HG02798 (cell line): ENCODE measurements at regions not wholly inside any gene's neighbourhood (a gene's known extent, or its start where the extent isn't known, plus 50 kb on each side); places are given as distances from the start of the nearest gene placed in this dataset.
"Not testable (repeated sequence)": the region's sequence is repeated elsewhere in the genome, so short reads cannot be mapped to it uniquely, and the experiment has no call there.

Source experiments
- ATAC-seq: cut with Tn5 transposase; IDR thresholded peaks from one replicate; pipeline ENCODE4 v1.9.1; 2021; ENCODE audit warnings: mild to moderate bottlenecking; ENCODE audit not compliant: unreplicated experiment, poor library complexity

GRCh38 chr1:148222399-148223159 is 70.5 kb upstream of the NBPF11 start:
- not testable (repeated sequence) for ATAC-seq

- ATAC-seq, result not testable (repeated sequence)
Measured at GRCh38 chr1:148221593-148221992, 69.5 kb upstream of the NBPF11 start.

- not testable (repeated sequence) for ATAC-seq
Measured at GRCh38 chr1:148219229-148219628, 67.1 kb upstream of the NBPF11 start.

GRCh38 chr1:148211191-148211590 is 59.1 kb upstream of the NBPF11 start:
- not testable (repeated sequence) for ATAC-seq

- ATAC-seq, result not testable (repeated sequence)
Measured at GRCh38 chr1:148210624-148211023, 58.5 kb upstream of the NBPF11 start.

- ATAC-seq, result not testable (repeated sequence)
Measured at GRCh38 chr1:148210166-148210565, 58.1 kb upstream of the NBPF11 start.

- ATAC-seq, result not testable (repeated sequence)
Measured at GRCh38 chr1:148202013-148202412, 49.9 kb upstream of the NBPF11 start.
